GM21529 (cell line): ENCODE measurements at regions not wholly inside any gene's neighbourhood (a gene's known extent, or its start where the extent isn't known, plus 50 kb on each side); places are given as distances from the start of the nearest gene placed in this dataset.
A peak's percentile ranks its signal among the peaks of the same experiment; 100 is the strongest.
"Not testable (repeated sequence)": the region's sequence is repeated elsewhere in the genome, so short reads cannot be mapped to it uniquely, and the experiment has no call there.

ENCODE experiments used
- ATAC-seq: cut with Tn5 transposase; IDR thresholded peaks from one replicate; pipeline ENCODE4 v1.9.1; 2021; ENCODE audit not compliant: unreplicated experiment

GRCh38 chrX:134045372-134045771 lies 60.0 kb upstream of the GPC3 start:
- ATAC-seq: not testable (repeated sequence)

- ATAC-seq: not testable (repeated sequence)
Measured at GRCh38 chrX:134067107-134067506, 81.7 kb upstream of the GPC3 start.

- not testable (repeated sequence) for ATAC-seq
Measured at GRCh38 chrX:134071899-134072298, 86.5 kb upstream of the GPC3 start.

GRCh38 chrX:134073341-134073740 lies 87.9 kb upstream of the GPC3 start:
- ATAC-seq: no peak

GRCh38 chrX:134074151-134074550 lies 88.8 kb upstream of the GPC3 start:
- no peak for ATAC-seq

GRCh38 chrX:134075894-134076718 lies 90.7 kb upstream of the GPC3 start:
- ATAC-seq: no peak

- no peak for ATAC-seq
Measured at GRCh38 chrX:134095366-134095765, 110.0 kb upstream of the GPC3 start.

GRCh38 chrX:134101636-134102035 lies 116.2 kb upstream of the GPC3 start:
- no peak for ATAC-seq

GRCh38 chrX:134115270-134115669 lies 121.7 kb upstream of the CCDC160 start:
- no peak for ATAC-seq

GRCh38 chrX:134137341-134137740 lies 99.6 kb upstream of the CCDC160 start:
- ATAC-seq: no peak

- ATAC-seq: no peak
Measured at GRCh38 chrX:134139090-134139489, 97.9 kb upstream of the CCDC160 start.

GRCh38 chrX:134144231-134144630 lies 92.8 kb upstream of the CCDC160 start:
- ATAC-seq: peak; percentile 84

GRCh38 chrX:134146493-134146892 lies 90.5 kb upstream of the CCDC160 start:
- ATAC-seq: no peak

GRCh38 chrX:134148172-134148692 lies 88.8 kb upstream of the CCDC160 start:
- ATAC-seq: no peak

GRCh38 chrX:134158821-134159512 lies 78.0 kb upstream of the CCDC160 start:
- no peak for ATAC-seq

GRCh38 chrX:134161162-134161561 lies 75.8 kb upstream of the CCDC160 start:
- peak; percentile 89 for ATAC-seq

GRCh38 chrX:134162032-134162431 lies 75.0 kb upstream of the CCDC160 start:
- ATAC-seq: no peak

GRCh38 chrX:134163836-134164235 lies 73.1 kb upstream of the CCDC160 start:
- no peak for ATAC-seq

GRCh38 chrX:134167591-134168203 lies 69.3 kb upstream of the CCDC160 start:
- ATAC-seq: no peak

GRCh38 chrX:134171661-134172587 lies 65.1 kb upstream of the CCDC160 start:
- peak; percentile 38 for ATAC-seq
